CD4-positive, CD25-positive, alpha-beta regulatory T cell (primary cell): ENCODE measurements at regions not wholly inside any gene's neighbourhood (a gene's known extent, or its start where the extent isn't known, plus 50 kb on each side); places are given as distances from the start of the nearest gene placed in this dataset.
A peak's percentile ranks its signal among the peaks of the same experiment; 100 is the strongest.
"Not testable (repeated sequence)": the region's sequence is repeated elsewhere in the genome, so short reads cannot be mapped to it uniquely, and the experiment has no call there.

Experiments
- ATAC-seq, 2 donors: fragments of 150-1000 bp; cut with Tn5 transposase; one replicate each; pipeline ENCODE4 v1.10.0; 2021; ENCODE audit warnings: low read depth in 2 of 2, moderate number of reproducible peaks in 2 of 2, moderate library complexity in 1 of 2
- DNase-seq, 3 donors: peaks; one replicate each; pipeline versions ENCODE4 v3.0.0 to v3.0.0-alpha.2; 2012 to 2022; ENCODE audit warnings: mixed read lengths in 1 of 3
- H3K27ac ChIP-seq: one replicate; pipeline ENCODE4 v1.7.0; 2013; ENCODE audit warnings: mild to moderate bottlenecking, low read length; ENCODE audit not compliant: insufficient read depth, poor library complexity, severe bottlenecking
- H3K27me3 ChIP-seq: one replicate; pipeline ENCODE4 v1.7.0; 2013; ENCODE audit warnings: low read length; ENCODE audit not compliant: control insufficient read depth, insufficient read depth
- H3K36me3 ChIP-seq: one replicate; pipeline ENCODE4 v1.7.0; 2013; ENCODE audit warnings: mild to moderate bottlenecking, low read length, moderate library complexity; ENCODE audit not compliant: control insufficient read depth, insufficient read depth
- H3K4me1 ChIP-seq: 2 replicates; pipeline ENCODE4 v1.7.0; 2013; ENCODE audit warnings: mild to moderate bottlenecking, low read length; ENCODE audit not compliant: insufficient read depth, control insufficient read depth, poor library complexity, severe bottlenecking
- H3K4me3 ChIP-seq: one replicate; pipeline ENCODE4 v1.7.0; 2013; ENCODE audit warnings: low read depth, mild to moderate bottlenecking, low read length, moderate library complexity
- H3K9me3 ChIP-seq, 2 experiments: 1 replicate in 1 of 2; 2 replicates in 1 of 2; pipeline ENCODE4 v1.7.0; 2013; ENCODE audit warnings: low read length in 2 of 2, mild to moderate bottlenecking in 1 of 2, moderate library complexity in 1 of 2; ENCODE audit not compliant: control insufficient read depth in 2 of 2
- H3K27ac Mint-ChIP-seq, 3 donors: one replicate each; pipeline ENCODE4 v1.8.0; 2020 to 2022; ENCODE audit warnings: mild to moderate bottlenecking in 3 of 3, mixed read lengths in 3 of 3, moderate library complexity in 2 of 3
- H3K27me3 Mint-ChIP-seq: one replicate; pipeline ENCODE4 v1.8.0; 2022; ENCODE audit warnings: mild to moderate bottlenecking, mixed read lengths
- H3K36me3 Mint-ChIP-seq: one replicate; pipeline ENCODE4 v1.8.0; 2020; ENCODE audit warnings: mixed read lengths
- H3K4me1 Mint-ChIP-seq, 4 donors: one replicate each; pipeline ENCODE4 v1.8.0; 2020 to 2022; ENCODE audit warnings: mixed read lengths in 4 of 4, mild to moderate bottlenecking in 1 of 4
- H3K4me3 Mint-ChIP-seq, 4 donors: one replicate each; pipeline ENCODE4 v1.8.0; 2020 to 2022; ENCODE audit warnings: mild to moderate bottlenecking in 4 of 4, mixed read lengths in 4 of 4, moderate library complexity in 3 of 4
- H3K9me3 Mint-ChIP-seq, 7 donors: one replicate each; pipeline ENCODE4 v1.8.0; 2020 to 2022; ENCODE audit warnings: mixed read lengths in 7 of 7, mild to moderate bottlenecking in 3 of 7, moderate library complexity in 2 of 7

- no peak overlapping the region for H3K4me3 Mint-ChIP-seq
- no peaks in the 10 kb centered on the region for H3K4me1 Mint-ChIP-seq
- no peak overlapping the region for H3K4me3 ChIP-seq
- no peaks in the 10 kb centered on the region for H3K9me3 ChIP-seq
- H3K4me1 ChIP-seq: no peaks in the 10 kb centered on the region
- peaks cover 9% of the 10 kb centered on the region for H3K27me3 Mint-ChIP-seq
- no peaks in the 10 kb centered on the region for H3K36me3 ChIP-seq
- peaks cover 0 to 2% (median 0%) of the 10 kb centered on the region in 7 donors for H3K9me3 Mint-ChIP-seq
- DNase-seq: no peak
- H3K27me3 ChIP-seq: no peaks in the 10 kb centered on the region
- H3K36me3 Mint-ChIP-seq: no peaks in the 10 kb centered on the region
- no peak overlapping the region for H3K27ac ChIP-seq
- ATAC-seq: no peak
- no peak overlapping the region for H3K27ac Mint-ChIP-seq
Observed at GRCh38 chrX:109889289-109890006, 113.5 kb upstream of the TMEM164 start.

GRCh38 chrX:109890300-109890699 lies 112.6 kb upstream of the TMEM164 start:
- H3K27me3 ChIP-seq: no peaks in the 10 kb centered on the region
- H3K4me3 Mint-ChIP-seq: no peak overlapping the region
- peaks cover 0 to 2% (median 0%) of the 10 kb centered on the region in 7 donors for H3K9me3 Mint-ChIP-seq
- no peaks in the 10 kb centered on the region for H3K9me3 ChIP-seq
- no peak overlapping the region for H3K4me3 ChIP-seq
- no peak overlapping the region for H3K27ac Mint-ChIP-seq
- no peaks in the 10 kb centered on the region for H3K36me3 Mint-ChIP-seq
- ATAC-seq: no peak
- no peaks in the 10 kb centered on the region for H3K4me1 ChIP-seq
- no peaks in the 10 kb centered on the region for H3K36me3 ChIP-seq
- H3K27ac ChIP-seq: no peak overlapping the region
- H3K4me1 Mint-ChIP-seq: no peaks in the 10 kb centered on the region
- H3K27me3 Mint-ChIP-seq: peaks cover 9% of the 10 kb centered on the region
- no peak for DNase-seq

- Histone ChIP-seq H3K4me3 (no peak overlapping the region), H3K4me1 (no peaks in the 10 kb centered on the region), H3K27ac (no peak overlapping the region), H3K36me3 (no peaks in the 10 kb centered on the region), H3K27me3 (no peaks in the 10 kb centered on the region), H3K9me3 (no peaks in the 10 kb centered on the region)
- no peaks in the 10 kb centered on the region for H3K4me1 Mint-ChIP-seq
- H3K27me3 Mint-ChIP-seq: peaks cover 9% of the 10 kb centered on the region
- DNase-seq: peak; percentile 13 to 64 (median 33)
- H3K36me3 Mint-ChIP-seq: no peaks in the 10 kb centered on the region
- peak; percentile 63 to 68 for ATAC-seq
- no peak overlapping the region for H3K4me3 Mint-ChIP-seq
- no peak overlapping the region for H3K27ac Mint-ChIP-seq
- H3K9me3 Mint-ChIP-seq: peaks cover 0 to 2% (median 0%) of the 10 kb centered on the region in 7 donors
Observed at GRCh38 chrX:109890910-109891502, 111.9 kb upstream of the TMEM164 start.

GRCh38 chrX:109896024-109896423 lies 106.9 kb upstream of the TMEM164 start:
- DNase-seq, H3K9me3 Mint-ChIP-seq, H3K27me3 ChIP-seq, H3K4me1 Mint-ChIP-seq, H3K27ac Mint-ChIP-seq, H3K36me3 ChIP-seq, ATAC-seq, H3K27me3 Mint-ChIP-seq, H3K4me3 ChIP-seq, H3K36me3 Mint-ChIP-seq, H3K9me3 ChIP-seq, H3K4me3 Mint-ChIP-seq, H3K27ac ChIP-seq, H3K4me1 ChIP-seq: not testable (repeated sequence)

- H3K4me1 ChIP-seq: no peaks in the 10 kb centered on the region
- H3K27ac ChIP-seq: no peak overlapping the region
- Mint-ChIP-seq H3K4me3 (no peak overlapping the region), H3K4me1 (no peaks in the 10 kb centered on the region), H3K27ac (no peak overlapping the region), H3K36me3 (no peaks in the 10 kb centered on the region), H3K27me3 (peaks cover 5% of the 10 kb centered on the region), H3K9me3 (peaks cover 0 to 7% (median 0%) of the 10 kb centered on the region in 7 donors)
- no peaks in the 10 kb centered on the region for H3K36me3 ChIP-seq
- DNase-seq (no peak), ATAC-seq (no peak)
- no peaks in the 10 kb centered on the region for H3K27me3 ChIP-seq
- H3K4me3 ChIP-seq: no peak overlapping the region
- no peaks in the 10 kb centered on the region for H3K9me3 ChIP-seq
Observed at GRCh38 chrX:109902665-109903064, 100.2 kb upstream of the TMEM164 start.

GRCh38 chrX:109911046-109911445 lies 91.9 kb upstream of the TMEM164 start:
- Histone ChIP-seq H3K27ac (no peak overlapping the region), H3K36me3 (no peaks in the 10 kb centered on the region), H3K4me3 (no peak overlapping the region), H3K9me3 (no peaks in the 10 kb centered on the region), H3K27me3 (peaks cover 5% of the 10 kb centered on the region), H3K4me1 (no peaks in the 10 kb centered on the region)
- no peaks in the 10 kb centered on the region for H3K4me1 Mint-ChIP-seq
- H3K9me3 Mint-ChIP-seq: no peaks in the 10 kb centered on the region
- no peak overlapping the region for H3K4me3 Mint-ChIP-seq
- no peak for DNase-seq
- ATAC-seq: no peak
- H3K27ac Mint-ChIP-seq: no peak overlapping the region
- peaks cover 10% of the 10 kb centered on the region for H3K27me3 Mint-ChIP-seq
- no peaks in the 10 kb centered on the region for H3K36me3 Mint-ChIP-seq

GRCh38 chrX:109912993-109913392 lies 89.9 kb upstream of the TMEM164 start:
- H3K27me3 ChIP-seq, H3K36me3 Mint-ChIP-seq, H3K9me3 Mint-ChIP-seq, H3K4me3 Mint-ChIP-seq, H3K9me3 ChIP-seq, H3K27ac ChIP-seq, H3K27me3 Mint-ChIP-seq, H3K4me1 ChIP-seq, H3K36me3 ChIP-seq, DNase-seq, H3K4me3 ChIP-seq, ATAC-seq, H3K4me1 Mint-ChIP-seq, H3K27ac Mint-ChIP-seq: not testable (repeated sequence)
